ENCODE measurements at regions not wholly inside any gene's neighbourhood (a gene's known extent, or its start where the extent isn't known, plus 50 kb on each side); places are given as distances from the start of the nearest gene placed in this dataset.

- Histone ChIP-seq H3K4me3 (no peak overlapping the region), H3K27me3 (no peaks in the 10 kb centered on the region), H3K27ac (no peak overlapping the region), H3K36me3 (no peaks in the 10 kb centered on the region), H3K4me1 (no peaks in the 10 kb centered on the region), H3K9me3 (no peaks in the 10 kb centered on the region)
- intact Hi-C loops (cut with DNase I; ENCODE audit: low total_unique reads): no loop called here
- DNase-seq: no peak
- no peak for TF ChIP-seq CTCF (IDR thresholded peaks at IDR 0.05)
These were observed 394.1 kb downstream of the TUSC7 start for GRCh38 chr3:117103675-117104074.

GRCh38 chr3:117104381-117104780, 394.8 kb downstream of the TUSC7 start:
- no peak for DNase-seq
- no peak for TF ChIP-seq CTCF (IDR thresholded peaks at IDR 0.05)
- Histone ChIP-seq H3K27ac (no peak overlapping the region), H3K4me1 (no peaks in the 10 kb centered on the region), H3K9me3 (no peaks in the 10 kb centered on the region), H3K36me3 (no peaks in the 10 kb centered on the region), H3K4me3 (no peak overlapping the region), H3K27me3 (no peaks in the 10 kb centered on the region)
- intact Hi-C loops (cut with DNase I; ENCODE audit: low total_unique reads): no loop called here

DNA sequence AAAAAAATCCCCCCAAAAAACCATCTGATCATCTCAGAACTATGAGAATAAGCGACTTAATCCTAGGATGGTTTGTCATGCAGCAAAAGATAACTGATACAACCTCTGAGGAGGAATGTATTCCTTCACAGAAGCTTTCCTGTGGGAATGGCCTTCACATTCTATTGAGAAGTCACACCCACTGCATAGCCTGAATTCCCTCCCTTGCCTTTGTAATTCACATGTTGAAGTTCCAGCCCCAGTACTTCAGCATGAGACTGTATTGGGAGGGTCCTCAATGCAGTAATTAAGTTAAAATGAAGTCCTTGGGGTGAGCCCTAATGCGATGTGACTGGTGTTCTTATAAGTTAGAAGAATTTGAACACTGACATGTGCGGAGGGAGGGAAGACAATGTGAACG, 395.2 kb downstream of the TUSC7 start:
- no peak for DNase-seq
- Histone ChIP-seq H3K27ac (no peak overlapping the region), H3K9me3 (no peaks in the 10 kb centered on the region), H3K4me3 (no peak overlapping the region), H3K36me3 (no peaks in the 10 kb centered on the region), H3K27me3 (no peaks in the 10 kb centered on the region), H3K4me1 (no peaks in the 10 kb centered on the region)
- intact Hi-C loops (cut with DNase I; ENCODE audit: low total_unique reads): no loop called here
- no peak for TF ChIP-seq CTCF (IDR thresholded peaks at IDR 0.05)

DNA sequence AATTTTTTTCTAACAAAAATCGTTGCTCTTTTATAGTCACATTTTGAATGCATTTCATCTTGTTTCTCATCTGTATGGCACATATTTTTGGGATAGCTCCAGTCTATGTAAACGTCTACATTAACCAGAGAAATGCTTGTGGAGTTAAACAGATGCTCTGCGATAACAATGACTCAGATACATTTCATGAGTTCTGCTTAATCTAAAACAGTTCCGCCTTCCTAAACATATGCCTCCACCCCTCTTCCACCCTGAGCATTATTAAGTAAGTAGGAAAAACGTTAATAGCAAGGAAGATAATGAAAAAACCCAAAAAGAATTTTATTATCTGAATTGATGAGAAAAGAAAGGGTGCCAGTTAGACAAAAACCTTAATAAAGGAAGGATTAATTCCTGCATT, 396.1 kb downstream of the TUSC7 start:
- H3K27ac ChIP-seq: no peak overlapping the region
- no peaks in the 10 kb centered on the region for H3K36me3 ChIP-seq
- no peak overlapping the region for H3K4me3 ChIP-seq
- no peaks in the 10 kb centered on the region for H3K4me1 ChIP-seq
- no peaks in the 10 kb centered on the region for H3K27me3 ChIP-seq
- H3K9me3 ChIP-seq: no peaks in the 10 kb centered on the region
- no peak for DNase-seq
- intact Hi-C loops (cut with DNase I; ENCODE audit: low total_unique reads): no loop called here
- no peak for TF ChIP-seq CTCF (IDR thresholded peaks at IDR 0.05)

GRCh38 chr3:117106396-117106795, 396.8 kb downstream of the TUSC7 start:
- Histone ChIP-seq H3K4me3 (no peak overlapping the region), H3K27me3 (no peaks in the 10 kb centered on the region), H3K9me3 (no peaks in the 10 kb centered on the region), H3K36me3 (no peaks in the 10 kb centered on the region), H3K4me1 (no peaks in the 10 kb centered on the region), H3K27ac (no peak overlapping the region)
- intact Hi-C loops (cut with DNase I; ENCODE audit: low total_unique reads): no loop called here
- DNase-seq: no peak
- TF ChIP-seq CTCF (IDR thresholded peaks at IDR 0.05): no peak

GRCh38 chr3:117107946-117108345, 398.4 kb downstream of the TUSC7 start:
- no peak overlapping the region for H3K4me3 ChIP-seq
- H3K4me1 ChIP-seq: no peaks in the 10 kb centered on the region
- TF ChIP-seq CTCF (IDR thresholded peaks at IDR 0.05): no peak
- no peaks in the 10 kb centered on the region for H3K27me3 ChIP-seq
- no peak overlapping the region for H3K27ac ChIP-seq
- no peak for DNase-seq
- no peaks in the 10 kb centered on the region for H3K9me3 ChIP-seq
- no peaks in the 10 kb centered on the region for H3K36me3 ChIP-seq
- intact Hi-C loops (cut with DNase I; ENCODE audit: low total_unique reads): no loop called here
